GM18858 (cell line): ENCODE measurements at regions not wholly inside any gene's neighbourhood (a gene's known extent, or its start where the extent isn't known, plus 50 kb on each side); places are given as distances from the start of the nearest gene placed in this dataset.

Experiments
- ATAC-seq: cut with Tn5 transposase; IDR thresholded peaks from one replicate; pipeline ENCODE4 v1.9.1; 2021; ENCODE audit not compliant: unreplicated experiment

DNA sequence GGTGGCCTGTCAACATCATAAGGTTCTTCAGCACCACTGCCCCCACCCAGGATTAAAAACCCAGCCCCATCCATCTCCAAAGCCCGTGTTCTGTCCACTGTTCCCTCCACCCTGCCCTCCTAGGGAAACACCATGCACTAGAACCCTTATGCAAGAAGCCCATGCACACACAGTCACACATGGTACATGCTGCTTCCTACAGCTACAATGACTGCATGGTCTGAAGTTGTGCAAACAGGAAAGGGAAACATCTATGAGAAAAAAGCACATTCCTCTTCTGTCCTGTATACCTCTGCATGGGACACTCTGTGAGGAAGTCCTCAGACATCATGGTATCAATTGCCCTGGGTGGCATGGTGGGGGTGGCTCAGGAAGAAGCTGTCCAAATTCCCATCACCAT is 108.6 kb upstream of the MRPS22 start:
- ATAC-seq = no peak

DNA sequence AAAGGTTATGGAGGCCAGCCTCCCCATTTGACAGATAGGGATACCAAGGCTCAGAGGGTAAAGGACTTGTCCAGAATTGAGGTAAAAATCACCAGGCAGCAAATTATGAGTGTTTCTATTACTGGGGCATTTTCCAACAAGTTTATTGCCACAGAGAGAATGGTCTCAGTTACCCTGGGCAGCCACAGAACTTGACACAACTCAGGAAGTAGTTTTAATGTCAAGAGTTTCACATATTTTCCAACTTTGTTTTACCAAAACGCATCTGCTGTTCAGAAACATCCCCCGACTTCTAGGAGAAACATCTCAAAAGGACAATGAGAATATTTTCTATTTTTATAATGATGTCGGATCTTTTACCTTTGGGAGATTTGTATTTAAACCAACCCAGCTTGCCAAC is 107.5 kb upstream of the MRPS22 start:
- ATAC-seq = no peak

DNA sequence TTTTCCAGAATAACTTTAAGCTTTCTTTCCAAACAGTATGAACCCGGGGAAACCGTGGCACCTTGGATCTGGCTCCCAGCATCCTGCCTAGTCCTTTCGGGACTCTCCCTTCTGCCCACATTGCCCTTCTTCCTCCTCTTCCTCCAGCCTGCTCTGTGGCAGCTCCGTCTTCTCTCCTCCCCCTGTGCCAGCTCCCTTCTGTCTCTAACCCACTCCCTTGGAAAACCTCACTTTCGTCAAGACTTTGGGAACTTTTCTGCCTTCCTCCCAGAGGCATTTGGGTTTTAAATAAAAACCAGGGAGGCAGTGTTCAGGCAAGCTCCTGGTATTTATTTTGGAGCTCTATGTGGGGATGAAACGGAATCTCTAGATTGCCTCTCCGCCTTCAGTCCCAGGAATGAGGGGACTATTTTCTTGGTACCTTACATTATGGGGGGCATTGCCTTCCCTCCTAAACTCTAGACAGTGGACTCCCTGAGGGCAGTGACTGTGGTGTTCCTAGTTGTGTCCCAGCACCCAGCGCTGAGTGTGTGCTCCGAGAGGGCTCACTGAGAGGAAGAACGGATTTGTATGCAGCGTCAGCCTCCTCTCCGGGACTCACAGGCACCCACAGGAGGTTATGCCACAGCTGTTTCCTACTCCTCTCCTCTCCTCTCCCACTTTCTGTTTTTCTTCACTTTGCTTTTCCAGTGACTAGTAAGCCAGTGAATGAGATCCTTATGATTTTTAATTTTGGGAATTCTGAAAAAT is 105.4 kb upstream of the MRPS22 start:
- ATAC-seq = no peak

DNA sequence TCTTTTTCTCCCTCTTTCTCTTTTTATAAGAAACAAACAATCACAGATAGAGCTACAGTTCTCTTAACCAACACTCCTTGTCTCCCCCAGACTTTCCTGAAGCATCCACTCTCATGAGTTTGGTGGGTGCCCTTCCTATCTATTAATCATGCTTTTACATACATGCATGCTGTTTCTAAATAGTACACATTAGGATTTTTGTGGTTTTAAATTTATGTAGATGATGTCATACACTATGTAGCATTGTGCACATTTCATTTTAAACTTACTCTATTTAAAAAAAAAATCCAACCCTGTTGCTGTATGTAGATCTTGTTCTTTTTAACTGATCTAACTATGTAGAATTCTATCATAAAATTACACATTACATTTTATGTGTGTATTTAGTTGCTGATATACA is 104.3 kb upstream of the MRPS22 start:
- no peak for ATAC-seq

DNA sequence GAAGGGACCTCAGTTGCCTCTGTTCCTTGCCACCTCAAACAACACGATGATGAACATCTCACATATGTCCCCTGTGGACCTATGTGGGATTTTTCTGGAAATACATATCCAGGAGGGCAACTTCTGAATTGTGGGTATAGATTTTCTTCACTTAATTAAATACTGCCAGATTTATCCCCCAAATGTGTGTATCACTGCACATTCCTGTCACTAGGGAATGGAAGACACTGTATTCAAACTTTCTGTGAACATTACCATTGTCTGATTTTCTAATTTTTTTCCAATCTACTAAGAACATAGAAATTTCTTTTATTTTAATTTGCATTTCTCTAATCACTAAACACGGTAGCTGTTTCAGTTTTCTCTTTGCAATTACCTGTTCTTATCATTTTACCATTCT is 102.0 kb upstream of the MRPS22 start:
- no peak for ATAC-seq

DNA sequence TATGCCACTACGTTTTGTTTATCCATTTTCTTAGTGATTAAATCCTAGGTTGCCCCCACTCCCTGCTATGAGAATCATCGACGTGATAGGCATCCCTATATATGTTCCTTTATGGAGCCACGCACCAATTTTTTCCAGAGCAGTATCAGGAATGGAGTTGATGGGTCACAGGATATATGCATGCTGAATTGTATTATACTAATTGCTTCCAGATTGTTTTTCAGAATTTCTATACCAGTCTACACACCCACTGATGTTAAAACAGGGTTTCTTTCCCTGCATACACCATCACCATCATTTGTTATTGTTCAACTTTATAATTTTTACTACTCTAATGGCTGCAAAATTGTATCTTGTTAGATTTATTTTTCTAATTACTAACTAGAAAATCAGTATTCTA is 100.1 kb upstream of the MRPS22 start:
- no peak for ATAC-seq

DNA sequence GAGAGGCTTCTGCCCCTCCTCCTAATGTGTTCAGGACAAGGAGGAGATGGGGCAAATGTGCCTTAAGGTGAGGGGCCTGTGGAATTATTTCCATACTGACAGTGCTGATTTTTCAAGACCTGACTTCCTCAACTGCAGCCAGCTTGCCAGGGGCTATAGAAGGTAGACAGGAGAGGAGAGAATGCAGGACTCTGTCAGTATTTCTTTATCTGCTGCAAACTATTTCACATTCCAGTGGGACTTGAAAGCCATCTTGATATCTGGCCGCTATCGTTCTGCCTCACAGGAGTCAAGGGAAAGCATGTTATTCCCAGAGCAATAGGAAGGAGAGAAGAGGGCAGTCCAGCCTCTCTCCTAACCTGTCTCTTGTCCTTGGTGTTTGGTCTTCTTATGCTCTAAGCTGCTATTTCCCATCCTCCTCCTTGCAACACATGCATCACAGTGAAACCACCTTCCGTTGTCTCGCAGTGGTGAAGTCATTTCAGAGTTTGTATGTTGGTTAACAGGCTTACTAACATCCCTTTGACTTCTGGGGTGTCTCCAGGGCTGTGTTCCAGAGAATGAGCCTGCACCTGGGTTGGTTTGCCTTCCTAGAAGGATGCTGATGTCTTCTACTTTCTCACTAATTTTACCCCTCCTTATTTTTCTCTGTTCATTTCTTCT is 95.1 kb upstream of the MRPS22 start:
- no peak for ATAC-seq

DNA sequence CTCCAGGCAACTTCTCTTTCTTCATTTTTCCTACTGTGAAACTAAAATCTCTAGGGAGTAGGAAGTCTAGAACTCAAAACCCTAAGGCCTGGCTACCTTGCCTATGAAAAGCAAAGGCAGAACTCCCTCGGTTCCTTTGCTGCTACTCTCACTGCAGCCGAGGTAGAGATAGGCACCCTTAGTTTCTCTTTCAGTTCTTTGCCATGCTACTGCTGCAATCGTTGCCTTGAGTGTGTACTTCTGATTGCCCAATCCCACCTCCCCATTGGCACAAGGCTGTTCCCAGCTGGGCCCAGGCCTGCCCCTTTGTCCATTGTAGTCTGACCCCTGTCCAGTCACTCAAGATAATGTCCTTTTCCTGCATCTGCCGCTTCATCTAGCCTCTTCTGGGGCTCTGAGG is 92.3 kb upstream of the MRPS22 start:
- no peak for ATAC-seq

DNA sequence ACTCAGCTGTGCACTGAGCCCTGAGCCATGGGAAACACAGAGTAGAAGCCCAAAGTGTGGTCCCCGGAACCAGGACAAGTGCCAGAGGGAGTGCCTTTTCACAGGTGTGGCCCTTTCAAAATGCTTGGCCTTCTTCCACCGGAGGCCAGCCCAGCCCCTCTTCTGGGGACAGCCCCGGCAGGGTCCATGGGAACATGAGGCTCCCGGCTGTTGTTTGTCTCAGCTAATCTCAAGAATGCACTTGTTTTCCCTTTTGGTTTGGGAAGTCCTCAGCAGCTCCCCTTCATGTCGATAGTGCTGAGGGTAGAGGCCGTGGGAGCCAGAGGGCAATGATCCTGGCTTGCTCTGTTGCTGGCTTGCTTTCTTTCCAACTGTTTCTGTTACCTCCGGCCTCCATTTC is 91.1 kb upstream of the MRPS22 start:
- no peak for ATAC-seq

DNA sequence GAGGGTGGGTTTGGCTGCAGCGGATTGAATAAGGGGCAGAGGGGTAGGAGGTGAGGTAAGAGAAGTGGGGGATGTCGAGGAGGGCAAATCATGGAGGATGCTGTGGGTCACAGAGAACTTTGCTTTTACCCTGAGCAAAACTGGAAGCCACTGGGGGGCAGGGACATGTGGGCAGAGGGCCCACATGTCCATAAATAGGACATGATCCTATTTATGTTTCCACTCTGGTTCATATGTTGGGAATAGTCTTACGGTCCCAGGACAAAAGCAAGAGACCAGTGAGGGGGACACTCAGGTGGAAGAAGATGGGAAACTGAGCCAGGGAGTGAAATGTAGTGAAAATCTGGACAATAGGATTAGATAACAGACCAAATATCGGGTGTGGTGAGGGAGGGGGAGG is 85.5 kb upstream of the MRPS22 start:
- no peak for ATAC-seq

DNA sequence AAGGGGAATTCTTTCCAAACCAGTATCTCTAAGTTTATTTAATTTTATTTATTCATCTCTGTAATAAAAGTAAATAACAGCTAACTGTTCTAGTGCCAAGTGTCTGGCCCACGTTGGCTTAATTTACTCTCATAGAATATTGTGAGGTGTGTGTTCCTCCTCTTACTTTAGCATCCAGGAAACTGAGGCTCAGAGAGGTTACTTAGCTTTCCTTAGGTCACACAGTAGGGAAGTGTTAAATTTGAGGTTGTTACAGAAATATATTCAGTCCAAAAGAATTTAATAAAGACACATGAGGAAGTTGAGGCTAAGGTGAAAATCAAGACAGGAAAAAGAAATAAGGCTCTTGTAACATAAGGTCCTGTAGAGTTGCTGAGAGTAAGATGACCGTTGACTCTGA is 84.4 kb upstream of the MRPS22 start:
- no peak for ATAC-seq

DNA sequence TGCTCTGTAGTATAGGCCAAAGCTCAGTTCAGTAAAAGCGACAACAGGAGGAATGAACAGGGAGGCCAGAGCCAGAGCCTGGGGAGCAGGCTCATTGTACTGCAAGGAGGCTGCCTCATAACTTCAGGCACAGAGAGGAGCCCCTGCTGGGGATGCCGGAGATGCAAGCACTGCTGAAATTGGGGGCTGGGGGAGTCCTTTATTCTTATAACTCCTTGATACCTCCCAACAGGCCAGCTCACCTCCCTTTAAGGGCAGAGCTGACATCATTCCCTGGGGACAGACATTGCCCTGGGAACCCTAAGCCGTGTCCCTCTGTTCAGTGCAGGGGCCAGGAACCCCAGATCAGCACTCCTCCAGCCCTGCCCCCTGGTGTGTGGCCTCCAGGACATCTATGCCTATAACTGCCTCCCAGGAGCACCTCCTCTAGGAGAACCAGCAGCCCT is 83.8 kb upstream of the MRPS22 start:
- ATAC-seq = no peak

DNA sequence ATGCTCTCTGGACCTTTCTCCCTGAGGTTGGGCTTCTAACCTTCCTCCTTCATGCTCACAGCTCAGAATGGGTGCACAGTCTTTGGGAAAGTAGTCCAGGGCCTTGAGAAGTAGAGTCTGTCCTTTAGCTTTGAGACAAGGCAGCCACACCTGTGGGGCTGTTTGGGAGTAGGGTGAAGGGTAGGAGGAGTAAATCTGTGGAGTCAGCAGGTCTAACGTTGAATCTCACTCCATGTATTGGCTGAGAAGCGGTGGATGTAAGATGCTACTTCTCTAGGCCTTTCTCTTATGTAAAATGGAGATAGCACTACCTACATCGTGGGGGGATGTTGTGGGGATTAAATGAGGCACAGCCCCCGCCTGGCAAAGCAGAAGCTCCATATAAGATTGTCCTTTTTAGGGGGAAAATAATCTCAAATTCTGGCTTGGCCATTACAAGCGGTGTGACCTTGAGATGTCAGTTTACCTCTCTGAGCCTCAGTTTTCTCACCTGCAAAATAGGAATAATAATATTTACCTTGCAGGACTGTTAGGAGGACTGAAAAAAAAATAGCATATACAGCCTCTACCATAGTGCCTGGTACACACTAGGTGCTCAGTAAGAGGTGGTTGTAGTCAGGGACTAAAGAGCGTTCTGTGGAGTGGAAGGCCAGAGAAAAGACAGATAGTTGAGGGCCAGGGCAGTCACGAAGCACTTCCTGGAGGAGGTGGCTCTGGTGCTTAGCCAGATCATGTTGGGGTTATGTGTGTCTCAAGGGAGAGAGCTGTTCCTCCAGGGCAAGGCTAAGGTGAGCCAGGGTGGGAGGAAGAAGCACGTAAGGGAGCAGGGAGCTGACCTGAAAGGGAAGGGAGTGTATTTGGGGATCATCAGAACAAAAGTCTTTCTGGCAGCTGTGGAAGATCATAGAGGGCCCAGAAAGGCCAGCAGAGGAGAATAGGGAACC is 82.8 kb upstream of the MRPS22 start:
- no peak for ATAC-seq

DNA sequence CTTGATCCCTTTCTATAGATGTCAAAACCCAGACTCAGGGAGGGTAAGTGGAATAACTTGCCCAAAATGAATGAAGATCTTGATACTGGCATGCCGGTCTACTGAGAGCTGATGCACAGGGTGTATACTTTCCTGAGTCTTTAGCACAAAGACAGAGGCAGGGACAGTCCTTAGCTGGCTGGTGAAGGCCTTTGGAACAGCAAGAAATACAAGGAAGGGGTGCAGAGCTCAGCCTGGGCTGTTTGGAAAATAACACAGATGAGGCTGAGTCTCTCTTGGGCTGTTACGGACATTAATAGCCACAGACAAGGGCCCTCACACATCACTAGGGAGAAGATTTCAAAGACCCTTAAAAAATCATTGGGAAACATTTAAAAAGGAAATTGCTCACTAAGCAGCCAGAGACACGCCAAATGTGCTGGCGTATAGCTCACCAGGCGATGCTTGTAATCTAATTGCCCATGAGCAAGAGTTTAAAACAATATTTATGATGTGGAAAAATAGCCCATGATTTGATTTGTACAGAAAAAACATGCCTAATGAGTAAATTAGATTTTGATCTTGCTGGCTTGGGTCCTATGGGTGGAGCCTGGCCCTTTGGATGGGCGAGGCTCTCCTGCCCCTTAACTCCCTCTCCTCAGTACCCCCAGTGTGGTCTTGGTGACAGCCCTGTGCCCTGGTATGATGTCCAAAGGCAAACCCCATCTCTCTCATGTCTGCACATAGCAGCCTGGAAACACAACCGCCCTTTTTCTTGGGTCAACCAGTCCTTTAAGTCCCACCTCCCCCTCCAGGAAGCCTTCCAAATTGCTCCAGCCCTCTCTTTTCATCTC is 81.8 kb upstream of the MRPS22 start:
- no peak for ATAC-seq

DNA sequence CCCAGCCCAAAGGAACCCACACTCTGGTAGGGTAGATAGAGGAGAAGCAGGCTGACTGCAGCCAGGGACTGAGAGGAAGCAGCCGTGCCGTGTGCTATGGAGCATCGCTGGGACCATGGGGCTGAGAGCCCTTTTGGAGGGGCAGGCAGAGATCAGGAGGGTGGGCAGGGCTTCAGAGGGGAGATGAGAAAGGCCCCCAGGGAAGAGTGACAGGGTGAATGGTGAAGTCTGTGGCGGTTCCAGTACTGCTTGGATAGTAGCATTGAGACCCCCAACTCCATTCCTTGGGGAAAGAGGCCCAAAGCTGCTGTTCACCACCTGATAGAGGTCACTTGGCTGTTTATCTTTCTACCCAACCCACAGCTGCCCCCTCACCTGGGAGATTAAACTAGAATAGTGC is 80.0 kb upstream of the MRPS22 start:
- ATAC-seq = no peak

DNA sequence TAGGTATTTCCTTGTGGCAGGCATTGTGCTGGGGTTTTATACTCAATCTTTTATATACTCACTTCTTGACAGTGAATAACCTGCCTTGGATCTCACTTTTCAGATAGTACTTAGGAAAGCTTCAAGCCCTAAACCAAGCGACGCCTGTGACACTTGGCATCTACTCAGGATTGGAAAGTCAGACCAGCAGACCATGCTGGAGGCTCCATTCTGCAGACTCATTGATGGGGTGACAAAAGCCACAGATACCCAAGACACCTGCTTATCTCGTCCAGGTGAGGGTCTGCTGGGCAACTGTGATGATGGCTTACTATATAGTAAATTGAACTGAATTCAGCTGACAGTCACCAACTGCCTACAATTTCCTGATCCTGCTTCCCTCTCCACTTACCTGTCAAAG is 79.4 kb upstream of the MRPS22 start:
- no peak for ATAC-seq

DNA sequence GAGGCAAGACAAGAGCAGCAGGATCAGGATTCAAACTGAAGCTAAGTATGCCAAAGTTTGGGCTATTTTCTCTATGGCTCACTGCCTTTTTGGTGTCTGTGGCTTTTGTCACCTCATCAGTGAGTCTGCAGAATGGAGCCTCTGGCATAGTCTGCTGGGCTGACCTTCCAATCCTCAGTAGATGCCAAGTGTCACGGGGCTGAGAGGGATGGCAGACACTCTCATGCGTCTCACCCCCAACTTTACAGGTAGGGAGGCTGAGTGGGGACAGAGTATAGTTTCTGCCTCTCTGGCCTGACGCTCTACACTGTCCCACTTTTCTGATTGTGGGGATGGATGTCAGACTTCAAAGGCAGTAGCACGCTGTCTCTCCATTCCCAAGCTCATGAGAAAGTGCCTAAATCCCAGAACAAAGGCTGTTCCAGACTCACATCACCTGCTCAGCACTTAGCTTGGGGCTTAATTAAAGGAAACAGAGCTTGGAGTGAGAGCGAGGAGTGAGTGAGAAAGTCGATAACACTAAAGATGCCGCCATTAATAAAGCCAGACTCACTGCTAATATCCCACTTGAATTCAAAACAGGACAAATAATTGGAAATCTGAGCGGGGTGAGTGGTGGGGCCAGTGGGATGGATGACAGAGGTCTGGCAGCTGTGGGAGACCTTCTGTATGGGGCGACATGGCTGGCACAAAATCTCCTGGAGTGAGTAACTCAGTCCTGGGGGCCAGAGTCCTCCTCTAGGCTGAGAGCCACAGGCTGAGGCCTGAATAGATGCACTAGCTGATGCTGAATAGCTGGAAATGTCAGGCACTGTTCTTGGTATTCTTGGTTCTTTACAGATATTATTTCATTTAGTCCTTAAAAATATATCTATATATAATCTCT is 78.4 kb upstream of the MRPS22 start:
- ATAC-seq = no peak

DNA sequence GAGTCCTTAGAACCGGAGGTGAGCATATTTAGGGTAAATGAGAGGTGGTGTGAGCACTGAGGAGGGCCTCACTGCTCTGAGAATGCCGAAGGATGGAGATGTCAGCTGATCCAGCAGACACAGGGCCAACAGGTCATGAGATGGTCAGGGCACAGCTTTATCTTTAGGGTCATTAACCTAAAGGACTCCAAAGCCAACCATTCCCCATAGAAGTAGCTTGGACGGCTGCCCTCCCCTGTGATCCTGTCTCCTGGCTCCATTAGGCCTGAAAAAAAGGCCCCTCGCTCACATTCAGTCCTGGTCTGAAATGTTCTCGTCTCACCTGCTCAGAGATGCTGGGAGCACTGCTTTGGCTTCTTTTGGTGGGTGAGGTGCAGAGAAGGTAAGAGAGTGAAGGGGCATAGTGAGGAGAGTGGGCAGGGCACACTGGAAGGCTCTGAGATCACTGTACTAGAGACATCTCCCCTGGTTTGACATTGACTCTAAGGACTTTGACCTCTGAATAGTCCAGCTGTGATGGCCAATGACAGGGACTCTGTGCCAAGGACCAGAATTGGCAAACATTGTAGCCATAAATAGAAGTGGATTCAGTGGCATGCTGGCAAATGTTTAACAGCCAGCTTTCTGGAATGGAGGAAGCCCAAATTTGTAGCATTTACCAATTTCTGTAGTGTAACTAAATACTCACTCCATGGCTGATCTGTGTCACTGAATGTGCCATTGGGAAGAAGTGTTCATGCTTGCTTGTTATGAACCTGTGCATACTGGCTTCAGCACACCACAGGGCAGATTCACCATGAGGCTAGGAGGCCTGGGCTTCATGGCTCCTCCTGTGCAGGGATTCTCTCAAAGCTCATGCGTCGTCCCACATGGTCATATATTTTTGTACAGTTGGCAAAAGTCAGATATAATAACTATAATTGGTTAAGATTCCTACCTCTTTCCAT is 76.2 kb upstream of the MRPS22 start:
- no peak for ATAC-seq

DNA sequence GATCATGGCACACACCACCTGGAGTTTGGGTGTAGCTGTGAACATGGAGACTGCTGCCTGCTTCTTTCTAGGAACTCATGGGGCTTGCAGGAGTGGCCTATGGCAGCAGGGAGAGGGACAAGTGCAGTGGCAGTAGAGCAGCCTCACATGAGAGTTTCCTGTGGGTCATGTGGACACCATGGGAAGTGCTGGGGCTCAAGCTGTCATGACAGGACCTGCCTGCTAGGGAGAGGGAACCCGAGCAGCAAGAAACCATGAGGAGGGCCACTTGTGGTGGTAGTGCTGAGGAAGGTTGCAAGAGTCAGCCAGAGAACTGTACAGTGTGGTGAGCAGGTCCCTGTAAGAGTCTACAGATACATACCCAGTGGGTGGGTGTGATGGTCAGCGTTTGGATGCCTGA is 73.8 kb upstream of the MRPS22 start:
- ATAC-seq = no peak
